ENCODE measurements at regions not wholly inside any gene's neighbourhood (a gene's known extent, or its start where the extent isn't known, plus 50 kb on each side); places are given as distances from the start of the nearest gene placed in this dataset.

GRCh38 chr10:60704471-60704870 lies 73.8 kb upstream of the CDK1 start:
- intact Hi-C loops (cut with micrococcal nuclease; ENCODE audit: unreplicated experiment), result no loop called here
- POLR2A ChIA-PET (ENCODE audit: unreplicated experiment), result interaction anchor here (0.7 kb wide), 1 partner anchor 94 kb away, joined by 3 read pairs; no protein-coding TSS in a partner anchor
- Histone ChIP-seq H3K4me2 (no peak overlapping the region), H3K79me2 (ENCODE audit: low read depth) (no peaks in the 10 kb centered on the region; the same call in 1 of the 2 replicates), H3K4me1 (replicated peaks; ENCODE audit: insufficient read depth) (no peaks in the 10 kb centered on the region), H4K20me1 (ENCODE audit: insufficient read depth) (no peaks in the 10 kb centered on the region), H3K27ac (no peak overlapping the region), H3K4me3 (no peak overlapping the region), H3K9me2 (ENCODE audit: insufficient read depth) (peaks cover 8% of the 10 kb centered on the region; the same call in 1 of the 2 replicates), H3F3A (ENCODE audit: insufficient read depth, low read depth) (no peaks in the 10 kb centered on the region), H3K27me3 (ENCODE audit: insufficient read depth, low read depth) (no peaks in the 10 kb centered on the region), H2AFZ (no peak overlapping the region), H3K9me3 (ENCODE audit: insufficient read depth, low read depth) (no peaks in the 10 kb centered on the region), H3K36me3 (ENCODE audit: low read depth) (no peaks in the 10 kb centered on the region)
- no TSS peak for BruUV-seq (replicated peaks)
- no peak for DNase-seq
- TF ChIP-seq, protein P1, sequence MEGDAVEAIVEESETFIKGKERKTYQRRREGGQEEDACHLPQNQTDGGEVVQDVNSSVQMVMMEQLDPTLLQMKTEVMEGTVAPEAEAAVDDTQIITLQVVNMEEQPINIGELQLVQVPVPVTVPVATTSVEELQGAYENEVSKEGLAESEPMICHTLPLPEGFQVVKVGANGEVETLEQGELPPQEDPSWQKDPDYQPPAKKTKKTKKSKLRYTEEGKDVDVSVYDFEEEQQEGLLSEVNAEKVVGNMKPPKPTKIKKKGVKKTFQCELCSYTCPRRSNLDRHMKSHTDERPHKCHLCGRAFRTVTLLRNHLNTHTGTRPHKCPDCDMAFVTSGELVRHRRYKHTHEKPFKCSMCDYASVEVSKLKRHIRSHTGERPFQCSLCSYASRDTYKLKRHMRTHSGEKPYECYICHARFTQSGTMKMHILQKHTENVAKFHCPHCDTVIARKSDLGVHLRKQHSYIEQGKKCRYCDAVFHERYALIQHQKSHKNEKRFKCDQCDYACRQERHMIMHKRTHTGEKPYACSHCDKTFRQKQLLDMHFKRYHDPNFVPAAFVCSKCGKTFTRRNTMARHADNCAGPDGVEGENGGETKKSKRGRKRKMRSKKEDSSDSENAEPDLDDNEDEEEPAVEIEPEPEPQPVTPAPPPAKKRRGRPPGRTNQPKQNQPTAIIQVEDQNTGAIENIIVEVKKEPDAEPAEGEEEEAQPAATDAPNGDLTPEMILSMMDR (conservative IDR thresholded peaks at IDR 0.05), result no peak
- no peak for TF ChIP-seq EZH2 (IDR thresholded peaks at IDR 0.05; ENCODE audit: low read depth)
- CTCF ChIA-PET, result no interaction called here

DNA sequence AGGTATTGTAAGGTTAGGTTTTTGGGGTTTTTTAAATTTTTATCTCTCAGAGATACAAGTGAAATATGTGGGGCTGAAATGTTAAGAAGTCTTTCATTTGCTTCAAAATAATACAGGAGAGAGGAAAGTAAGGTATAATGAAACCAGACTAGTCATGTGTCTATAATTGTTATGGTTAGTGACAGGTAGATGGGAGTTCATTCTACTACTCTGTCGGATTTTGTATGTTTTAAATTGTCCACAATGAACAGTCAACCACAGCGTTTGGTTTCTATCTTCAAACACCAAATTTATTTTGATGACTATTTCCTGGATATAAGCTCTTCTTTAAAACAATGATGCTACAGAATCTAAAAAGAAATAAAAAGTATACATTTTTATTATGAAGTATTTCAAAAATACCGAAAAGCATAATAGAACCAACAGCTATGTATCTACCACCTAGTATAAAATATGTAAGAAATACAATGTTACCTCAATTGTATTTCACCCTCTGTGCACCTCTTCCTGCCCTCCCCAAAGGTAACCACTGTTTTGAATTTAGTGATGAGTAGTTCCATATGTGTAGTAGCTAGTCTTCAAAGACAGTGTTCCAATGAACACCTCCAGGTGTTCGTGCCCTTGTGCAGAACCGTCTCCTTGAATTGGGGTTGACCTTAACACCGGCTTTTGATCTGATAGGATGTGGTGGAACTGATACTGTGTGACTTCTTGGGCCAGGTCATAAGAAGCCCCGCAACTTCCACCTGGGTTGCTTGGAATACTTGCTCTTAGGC lies 74.8 kb upstream of the CDK1 start:
- Histone ChIP-seq H3K79me2 (ENCODE audit: low read depth) (no peaks in the 10 kb centered on the region; the same call in 1 of the 2 replicates), H4K20me1 (ENCODE audit: insufficient read depth) (no peaks in the 10 kb centered on the region), H3F3A (ENCODE audit: insufficient read depth, low read depth) (no peaks in the 10 kb centered on the region), H3K4me1 (replicated peaks; ENCODE audit: insufficient read depth) (no peaks in the 10 kb centered on the region), H3K4me3 (no peak overlapping the region), H3K4me2 (no peak overlapping the region), H3K9me2 (ENCODE audit: insufficient read depth) (peaks cover 8% of the 10 kb centered on the region; the same call in 1 of the 2 replicates), H3K27me3 (ENCODE audit: insufficient read depth, low read depth) (no peaks in the 10 kb centered on the region), H3K9me3 (ENCODE audit: insufficient read depth, low read depth) (no peaks in the 10 kb centered on the region), H3K27ac (no peak overlapping the region), H2AFZ (no peak overlapping the region), H3K36me3 (ENCODE audit: low read depth) (no peaks in the 10 kb centered on the region)
- DNase-seq, result no peak
- no TSS peak for BruUV-seq (replicated peaks)
- intact Hi-C loops (cut with micrococcal nuclease; ENCODE audit: unreplicated experiment), result no loop called here
- TF ChIP-seq, protein P1 (conservative IDR thresholded peaks at IDR 0.05), result no peak
- no peak for TF ChIP-seq EZH2 (IDR thresholded peaks at IDR 0.05; ENCODE audit: low read depth)
- ChIA-PET CTCF (interaction anchor here (0.6 kb wide), 1 partner anchor 468 kb away, joined by 10 read pairs; no protein-coding TSS in a partner anchor), POLR2A (ENCODE audit: unreplicated experiment) (interaction anchor here (0.6 kb wide), 1 partner anchor 492 kb away, joined by 5 read pairs; no protein-coding TSS in a partner anchor)

DNA sequence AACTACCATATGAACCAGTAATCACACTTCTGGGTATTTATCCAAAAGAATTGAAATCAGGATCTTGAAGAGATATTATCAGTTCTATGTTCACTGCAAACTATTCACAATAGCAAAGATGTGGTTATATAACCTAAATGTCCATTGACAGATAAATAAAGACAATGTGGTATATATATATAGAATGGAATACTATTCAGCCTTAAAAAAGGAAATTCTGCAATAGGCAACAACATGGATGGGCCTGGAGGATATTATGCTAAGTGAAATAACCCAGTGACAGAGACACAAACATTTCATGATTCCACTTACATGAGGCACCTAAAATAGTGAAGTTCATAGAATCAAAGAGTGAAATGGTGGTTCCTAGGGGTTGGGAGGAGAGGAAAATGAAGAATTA lies 90.6 kb upstream of the CDK1 start:
- no peak for DNase-seq
- Histone ChIP-seq H3K79me2 (ENCODE audit: low read depth) (no peaks in the 10 kb centered on the region), H3F3A (ENCODE audit: insufficient read depth, low read depth) (no peaks in the 10 kb centered on the region), H3K36me3 (ENCODE audit: low read depth) (no peaks in the 10 kb centered on the region), H3K9me2 (ENCODE audit: insufficient read depth) (no peaks in the 10 kb centered on the region), H3K4me1 (replicated peaks; ENCODE audit: insufficient read depth) (no peaks in the 10 kb centered on the region), H3K4me3 (no peak overlapping the region), H3K9me3 (ENCODE audit: insufficient read depth, low read depth) (no peaks in the 10 kb centered on the region), H4K20me1 (ENCODE audit: insufficient read depth) (no peaks in the 10 kb centered on the region), H3K4me2 (no peak overlapping the region), H3K27ac (no peak overlapping the region), H3K27me3 (ENCODE audit: insufficient read depth, low read depth) (no peaks in the 10 kb centered on the region), H2AFZ (no peak overlapping the region)
- CTCF ChIA-PET, result no interaction called here
- intact Hi-C loops (cut with micrococcal nuclease; ENCODE audit: unreplicated experiment), result no loop called here
- POLR2A ChIA-PET (ENCODE audit: unreplicated experiment), result no interaction called here
- BruUV-seq (replicated peaks), result no TSS peak
- no peak for TF ChIP-seq EZH2 (IDR thresholded peaks at IDR 0.05; ENCODE audit: low read depth)
- TF ChIP-seq, protein P1 (conservative IDR thresholded peaks at IDR 0.05), result no peak

Measured in PC-9 (cell line).